ENCODE measurements at regions not wholly inside any gene's neighbourhood (a gene's known extent, or its start where the extent isn't known, plus 50 kb on each side); places are given as distances from the start of the nearest gene placed in this dataset.

DNA sequence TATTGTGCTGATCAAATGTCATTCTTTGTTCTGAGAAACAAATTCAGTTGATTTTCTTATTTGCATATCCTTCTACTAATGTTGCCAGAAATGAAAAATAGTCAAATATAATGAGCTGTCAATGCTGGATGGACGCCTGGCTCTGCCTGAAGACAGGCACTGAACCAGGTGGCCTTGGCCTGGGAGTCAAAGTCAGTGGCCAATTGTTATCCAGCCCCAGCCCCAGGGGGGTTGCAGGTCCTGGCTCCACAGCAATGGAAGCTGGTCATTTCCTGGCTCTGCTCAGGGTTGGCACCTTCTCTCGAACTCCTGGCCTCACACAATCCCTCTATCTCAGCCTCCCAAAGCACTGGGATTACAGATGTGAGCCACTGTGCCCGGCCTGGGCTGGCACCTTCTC, 176.8 kb upstream of the GLI2 start:
- TF ChIP-seq POLR2AphosphoS5 (IDR thresholded peaks at IDR 0.05), result no peak
- TF ChIP-seq, protein P1, sequence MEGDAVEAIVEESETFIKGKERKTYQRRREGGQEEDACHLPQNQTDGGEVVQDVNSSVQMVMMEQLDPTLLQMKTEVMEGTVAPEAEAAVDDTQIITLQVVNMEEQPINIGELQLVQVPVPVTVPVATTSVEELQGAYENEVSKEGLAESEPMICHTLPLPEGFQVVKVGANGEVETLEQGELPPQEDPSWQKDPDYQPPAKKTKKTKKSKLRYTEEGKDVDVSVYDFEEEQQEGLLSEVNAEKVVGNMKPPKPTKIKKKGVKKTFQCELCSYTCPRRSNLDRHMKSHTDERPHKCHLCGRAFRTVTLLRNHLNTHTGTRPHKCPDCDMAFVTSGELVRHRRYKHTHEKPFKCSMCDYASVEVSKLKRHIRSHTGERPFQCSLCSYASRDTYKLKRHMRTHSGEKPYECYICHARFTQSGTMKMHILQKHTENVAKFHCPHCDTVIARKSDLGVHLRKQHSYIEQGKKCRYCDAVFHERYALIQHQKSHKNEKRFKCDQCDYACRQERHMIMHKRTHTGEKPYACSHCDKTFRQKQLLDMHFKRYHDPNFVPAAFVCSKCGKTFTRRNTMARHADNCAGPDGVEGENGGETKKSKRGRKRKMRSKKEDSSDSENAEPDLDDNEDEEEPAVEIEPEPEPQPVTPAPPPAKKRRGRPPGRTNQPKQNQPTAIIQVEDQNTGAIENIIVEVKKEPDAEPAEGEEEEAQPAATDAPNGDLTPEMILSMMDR (IDR thresholded peaks at IDR 0.05), result no peak
- no peak for TF ChIP-seq POLR2A (IDR thresholded peaks at IDR 0.05)
